ENCODE measurements at regions not wholly inside any gene's neighbourhood (a gene's known extent, or its start where the extent isn't known, plus 50 kb on each side); places are given as distances from the start of the nearest gene placed in this dataset.
"Not testable (repeated sequence)": the region's sequence is repeated elsewhere in the genome, so short reads cannot be mapped to it uniquely, and the experiment has no call there.

DNA sequence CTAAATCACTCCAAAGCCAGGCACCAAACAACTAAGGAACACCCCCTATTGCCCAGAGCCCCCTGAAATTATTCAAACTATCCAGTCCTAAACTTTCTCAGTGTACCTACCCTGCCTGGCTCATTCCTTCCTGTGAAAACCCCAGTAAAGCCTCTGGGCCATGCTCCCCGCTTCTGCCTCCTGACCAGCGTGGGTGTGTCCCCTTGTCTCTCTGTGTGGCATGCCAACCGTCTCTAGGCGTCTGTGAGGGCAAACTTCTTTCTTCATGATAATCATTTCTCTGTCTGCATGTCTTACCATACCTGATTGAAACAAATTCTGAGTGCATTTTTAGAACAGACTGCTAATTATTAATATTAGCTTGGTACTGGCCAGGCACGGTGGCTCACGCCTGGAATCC, 75.1 kb upstream of the EPCAM start:
- Histone ChIP-seq H3K36me3 (no peaks in the 10 kb centered on the region), H3K27me3 (no peaks in the 10 kb centered on the region), H3K4me1 (no peaks in the 10 kb centered on the region), H3K27ac (no peak overlapping the region), H3K9me3 (no peaks in the 10 kb centered on the region), H3K4me3 (no peak overlapping the region)
- DNase-seq = peak in 1 of 2 donors; percentile 39
- TF ChIP-seq EP300 (IDR thresholded peaks at IDR 0.05) = no peak
- TF ChIP-seq, protein P1, sequence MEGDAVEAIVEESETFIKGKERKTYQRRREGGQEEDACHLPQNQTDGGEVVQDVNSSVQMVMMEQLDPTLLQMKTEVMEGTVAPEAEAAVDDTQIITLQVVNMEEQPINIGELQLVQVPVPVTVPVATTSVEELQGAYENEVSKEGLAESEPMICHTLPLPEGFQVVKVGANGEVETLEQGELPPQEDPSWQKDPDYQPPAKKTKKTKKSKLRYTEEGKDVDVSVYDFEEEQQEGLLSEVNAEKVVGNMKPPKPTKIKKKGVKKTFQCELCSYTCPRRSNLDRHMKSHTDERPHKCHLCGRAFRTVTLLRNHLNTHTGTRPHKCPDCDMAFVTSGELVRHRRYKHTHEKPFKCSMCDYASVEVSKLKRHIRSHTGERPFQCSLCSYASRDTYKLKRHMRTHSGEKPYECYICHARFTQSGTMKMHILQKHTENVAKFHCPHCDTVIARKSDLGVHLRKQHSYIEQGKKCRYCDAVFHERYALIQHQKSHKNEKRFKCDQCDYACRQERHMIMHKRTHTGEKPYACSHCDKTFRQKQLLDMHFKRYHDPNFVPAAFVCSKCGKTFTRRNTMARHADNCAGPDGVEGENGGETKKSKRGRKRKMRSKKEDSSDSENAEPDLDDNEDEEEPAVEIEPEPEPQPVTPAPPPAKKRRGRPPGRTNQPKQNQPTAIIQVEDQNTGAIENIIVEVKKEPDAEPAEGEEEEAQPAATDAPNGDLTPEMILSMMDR (IDR thresholded peaks at IDR 0.05) = no peak
- no peak for TF ChIP-seq POLR2A (IDR thresholded peaks at IDR 0.05)
- TF ChIP-seq POLR2AphosphoS5 (IDR thresholded peaks at IDR 0.05) = no peak
- intact Hi-C loops (cut with DNase I; ENCODE audit: low total_unique reads) = no loop called here
- 71 to 85% (median 76%) methylated on average over 6 of the region's 6 CpGs for WGBS, 5 donors

DNA sequence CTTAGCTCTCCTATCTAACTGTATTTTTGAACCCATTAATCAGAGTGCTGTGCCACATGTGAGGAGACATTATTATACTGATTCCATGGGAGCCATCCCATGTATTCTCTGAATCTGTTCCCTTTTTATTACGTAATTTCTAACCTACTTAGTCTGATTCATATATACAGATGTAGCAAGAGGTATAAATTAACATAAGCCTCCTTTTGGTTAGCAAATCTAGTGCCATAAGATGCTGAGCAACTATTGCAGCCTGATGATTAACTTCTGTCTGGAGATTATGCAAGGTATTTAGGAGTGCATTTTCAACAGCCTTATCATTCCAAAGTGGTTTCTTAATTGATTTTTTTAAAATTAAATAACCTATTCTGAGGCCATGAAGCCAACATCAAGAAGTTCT, 80.2 kb upstream of the EPCAM start:
- Histone ChIP-seq H3K4me1 (peaks cover 0 to 6% (median 0%) of the 10 kb centered on the region in 4 donors), H3K4me3 (no peak overlapping the region), H3K27ac (no peak overlapping the region), H3K36me3 (no peaks in the 10 kb centered on the region), H3K27me3 (no peaks in the 10 kb centered on the region), H3K9me3 (no peaks in the 10 kb centered on the region)
- DNase-seq = no peak
- TF ChIP-seq POLR2A (IDR thresholded peaks at IDR 0.05) (no peak), POLR2AphosphoS5 (IDR thresholded peaks at IDR 0.05) (no peak), EP300 (IDR thresholded peaks at IDR 0.05) (no peak)
- TF ChIP-seq, protein P1 (IDR thresholded peaks at IDR 0.05) = no peak
- 67 to 89% (median 73%) methylated on average over 1 of the region's 1 CpG for WGBS, 5 donors
- intact Hi-C loops (cut with DNase I; ENCODE audit: low total_unique reads) = no loop called here

DNA sequence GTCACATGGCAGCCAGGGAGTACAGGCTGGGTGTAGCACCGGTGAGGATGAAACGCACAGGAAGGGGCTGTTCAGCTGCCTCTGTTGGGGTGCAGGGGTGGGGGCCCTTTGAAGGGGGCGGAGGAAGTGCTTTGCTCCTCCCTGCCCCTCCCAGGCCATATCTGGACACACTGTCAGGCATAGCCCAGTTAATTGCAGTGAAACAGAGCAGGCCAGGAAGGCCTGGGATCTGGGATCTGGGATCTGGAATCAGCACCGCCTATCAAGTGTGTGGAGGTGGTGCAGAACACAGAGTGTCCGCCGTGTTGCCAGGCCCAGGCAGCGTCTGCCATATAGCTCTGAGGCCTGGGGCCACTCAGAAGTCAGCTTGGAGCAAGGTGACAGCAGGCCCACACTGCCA, 85.5 kb upstream of the EPCAM start:
- Histone ChIP-seq H3K27me3 (no peaks in the 10 kb centered on the region), H3K27ac (no peak overlapping the region), H3K36me3 (no peaks in the 10 kb centered on the region), H3K4me3 (no peak overlapping the region), H3K9me3 (no peaks in the 10 kb centered on the region), H3K4me1 (peaks cover 0 to 6% (median 0%) of the 10 kb centered on the region in 4 donors)
- WGBS, 5 donors = 89 to 96% (median 92%) methylated on average over 3 to 7 of the region's 7 CpGs
- no peak for TF ChIP-seq EP300 (IDR thresholded peaks at IDR 0.05)
- TF ChIP-seq, protein P1 (IDR thresholded peaks at IDR 0.05) = no peak
- no peak for TF ChIP-seq POLR2A (IDR thresholded peaks at IDR 0.05)
- TF ChIP-seq POLR2AphosphoS5 (IDR thresholded peaks at IDR 0.05) = no peak
- intact Hi-C loops (cut with DNase I; ENCODE audit: low total_unique reads) = no loop called here
- no peak for DNase-seq

DNA sequence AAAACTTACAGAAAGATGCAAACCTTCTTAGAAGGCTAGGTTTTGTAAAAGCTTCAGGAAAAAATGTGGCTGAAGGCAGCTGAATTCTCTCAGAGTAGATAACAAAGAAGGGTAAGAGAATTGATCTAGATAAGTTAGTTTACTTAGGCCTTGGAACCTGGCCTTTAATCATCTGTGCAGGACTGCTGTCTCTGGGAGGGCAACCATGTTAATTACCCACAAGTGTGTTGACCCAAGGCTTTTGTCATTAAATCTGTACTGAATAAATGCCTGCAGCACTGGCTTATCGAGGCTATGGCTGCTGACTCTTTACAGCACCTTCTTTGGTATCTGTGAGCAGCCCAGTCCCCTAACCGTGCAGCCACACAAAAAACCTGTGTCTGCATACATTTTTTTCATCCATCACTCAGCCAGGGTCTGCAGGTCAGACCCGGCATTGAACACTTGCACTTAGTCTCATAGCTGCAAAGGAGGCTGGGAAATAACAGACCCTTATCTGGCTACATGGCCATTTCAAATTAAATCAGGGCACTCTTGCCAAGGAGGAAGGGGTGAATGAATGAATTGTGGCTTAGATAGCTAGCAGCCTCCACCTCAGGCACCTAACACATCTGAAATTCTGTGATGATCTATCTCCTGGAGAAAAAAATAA, 86.4 kb upstream of the EPCAM start:
- H3K4me3 ChIP-seq = no peak overlapping the region
- peaks cover 0 to 4% (median 0%) of the 10 kb centered on the region in 4 donors for H3K4me1 ChIP-seq
- DNase-seq = no peak
- intact Hi-C loops (cut with DNase I; ENCODE audit: low total_unique reads) = no loop called here
- no peaks in the 10 kb centered on the region for H3K27me3 ChIP-seq
- no peaks in the 10 kb centered on the region for H3K9me3 ChIP-seq
- whole genome bisulfite sequencing, 5 donors = 86 to 94% (median 88%) methylated on average over 3 of the region's 3 CpGs
- TF ChIP-seq POLR2AphosphoS5 (IDR thresholded peaks at IDR 0.05) = no peak
- no peak for TF ChIP-seq POLR2A (IDR thresholded peaks at IDR 0.05)
- TF ChIP-seq, protein P1 (IDR thresholded peaks at IDR 0.05) = no peak
- no peaks in the 10 kb centered on the region for H3K36me3 ChIP-seq
- H3K27ac ChIP-seq = no peak overlapping the region

DNA sequence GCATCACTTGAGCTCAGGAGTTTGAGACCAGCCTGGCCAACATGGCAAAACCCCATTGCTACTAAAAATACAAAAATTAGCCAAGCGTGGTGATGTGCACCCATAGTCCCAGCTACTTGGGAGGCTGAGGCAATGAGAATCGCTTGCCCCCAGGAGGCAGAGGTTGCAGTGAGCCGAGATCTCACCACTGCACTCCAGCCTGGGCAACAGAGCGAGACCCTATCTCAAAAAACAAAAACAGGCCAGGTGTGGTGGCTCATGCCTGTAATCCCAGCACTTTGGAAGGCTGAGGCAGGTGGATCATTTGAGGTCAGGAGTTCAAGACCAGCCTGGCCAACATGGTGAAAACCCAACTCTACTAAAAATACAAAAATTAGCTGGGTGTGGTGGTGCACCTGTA, 89.6 kb upstream of the EPCAM start:
- H3K4me3 ChIP-seq; DNase-seq; intact Hi-C loops (cut with DNase I; ENCODE audit: low total_unique reads); H3K9me3 ChIP-seq; H3K27ac ChIP-seq; H3K27me3 ChIP-seq; H3K4me1 ChIP-seq; H3K36me3 ChIP-seq: not testable (repeated sequence)
- WGBS, 5 donors = 88 to 97% (median 94%) methylated on average over 4 of the region's 4 CpGs

Data from stomach (tissue), 8 donors.